DMS79 treated with DMSO at 0.1 percent for 48 hours (cell line): ENCODE measurements at regions not wholly inside any gene's neighbourhood (a gene's known extent, or its start where the extent isn't known, plus 50 kb on each side); places are given as distances from the start of the nearest gene placed in this dataset.

Experiments
- DNase-seq: peaks from one replicate; lab custom pipeline; 2025; lab: John Stamatoyannopoulos, UW

- no peak for DNase-seq
Observed at GRCh38 chr11:26777372-26777808, 55.5 kb upstream of the SLC5A12 start.

- no peak for DNase-seq
Observed at GRCh38 chr11:26778000-26778757, 56.3 kb upstream of the SLC5A12 start.

DNA sequence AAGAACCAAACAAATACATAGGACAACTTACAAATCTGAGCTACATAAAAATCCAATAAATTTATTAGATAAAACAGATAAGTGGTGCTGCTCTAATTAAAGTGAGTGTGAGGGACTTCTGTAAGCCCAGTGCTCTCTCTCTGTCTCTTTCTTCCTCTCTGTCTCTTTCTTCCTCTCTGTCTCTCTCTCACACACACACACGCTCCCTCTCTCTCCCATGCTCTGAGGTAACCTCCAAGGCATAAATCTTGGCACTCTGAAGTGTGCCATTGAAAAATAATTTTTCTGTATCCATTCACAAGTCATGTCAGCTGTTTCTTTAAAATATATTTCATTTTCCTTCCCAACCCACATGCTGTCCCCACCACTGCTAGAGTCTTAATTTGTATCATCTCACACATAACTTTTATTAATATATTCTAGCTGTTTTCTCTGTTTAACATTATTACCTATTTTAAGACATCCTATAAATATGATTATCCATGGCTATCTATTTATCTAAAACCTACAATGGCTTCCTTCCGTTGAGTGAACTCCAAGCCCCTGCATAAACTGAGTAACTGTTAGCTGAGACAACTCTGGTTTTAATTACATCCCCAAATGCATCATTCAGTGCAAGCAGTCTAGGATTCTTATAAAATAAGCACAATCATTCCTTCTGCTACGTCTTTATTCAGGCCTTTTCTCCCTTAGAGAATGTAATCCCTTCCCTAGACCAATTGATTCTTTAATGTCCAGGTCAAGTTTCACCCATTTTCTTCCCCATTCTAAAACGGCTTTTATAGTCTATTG is 57.4 kb upstream of the SLC5A12 start:
- no peak for DNase-seq

- no peak for DNase-seq
Observed at GRCh38 chr11:26780376-26781085, 58.7 kb upstream of the SLC5A12 start.

- DNase-seq = no peak
Observed at GRCh38 chr11:26782220-26782965, 60.5 kb upstream of the SLC5A12 start.

- DNase-seq = no peak
Observed at GRCh38 chr11:26783997-26784396, 62.1 kb upstream of the SLC5A12 start.

- no peak for DNase-seq
Observed at GRCh38 chr11:26790738-26791137, 68.9 kb upstream of the SLC5A12 start.

- no peak for DNase-seq
Observed at GRCh38 chr11:26792941-26793340, 71.1 kb upstream of the SLC5A12 start.

GRCh38 chr11:26793487-26793886 is 71.6 kb upstream of the SLC5A12 start:
- DNase-seq = no peak

- no peak for DNase-seq
Observed at GRCh38 chr11:26801601-26802000, 79.7 kb upstream of the SLC5A12 start.

DNA sequence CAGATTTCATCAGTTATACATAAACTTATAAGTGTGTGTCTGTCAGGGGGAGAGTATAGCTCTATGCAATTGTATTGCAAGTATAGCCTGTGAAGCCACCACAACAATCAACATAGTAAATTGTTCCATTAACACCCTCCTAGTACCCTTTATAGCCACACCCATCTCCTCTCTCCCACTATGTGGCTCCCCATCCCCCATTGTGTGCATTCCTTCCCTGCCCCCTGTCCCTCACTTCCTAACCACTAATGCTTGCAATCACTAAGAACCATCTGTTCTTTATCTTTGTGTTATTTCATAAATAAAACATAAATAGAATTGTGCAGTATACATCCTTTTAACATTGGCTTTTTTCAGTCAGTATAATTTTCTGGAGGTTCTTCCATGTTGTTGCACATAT is 83.1 kb upstream of the SLC5A12 start:
- DNase-seq = no peak

GRCh38 chr11:26806219-26806618 is 84.4 kb upstream of the SLC5A12 start:
- DNase-seq = no peak

DNA sequence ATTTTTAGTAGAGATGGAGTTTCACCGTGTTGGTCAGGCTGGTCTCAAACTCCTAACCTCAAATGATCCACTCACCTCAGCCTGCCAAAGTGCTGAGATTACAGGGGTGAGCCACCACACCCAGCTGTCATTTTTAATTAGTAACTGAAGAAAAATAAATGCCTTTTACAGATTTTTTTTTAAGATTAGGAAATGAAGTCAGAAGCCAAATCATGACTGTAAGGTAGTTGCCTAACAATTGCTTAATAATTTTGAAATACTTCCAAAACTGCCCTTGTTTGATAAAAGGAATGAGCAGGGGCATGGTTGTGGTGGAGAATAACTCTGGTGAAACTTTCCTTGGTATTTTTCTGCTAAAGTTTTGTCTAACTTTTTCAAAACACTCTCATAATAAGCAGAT is 98.9 kb upstream of the SLC5A12 start:
- DNase-seq = no peak

GRCh38 chr11:26823963-26824362 is 102.1 kb upstream of the SLC5A12 start:
- no peak for DNase-seq

DNA sequence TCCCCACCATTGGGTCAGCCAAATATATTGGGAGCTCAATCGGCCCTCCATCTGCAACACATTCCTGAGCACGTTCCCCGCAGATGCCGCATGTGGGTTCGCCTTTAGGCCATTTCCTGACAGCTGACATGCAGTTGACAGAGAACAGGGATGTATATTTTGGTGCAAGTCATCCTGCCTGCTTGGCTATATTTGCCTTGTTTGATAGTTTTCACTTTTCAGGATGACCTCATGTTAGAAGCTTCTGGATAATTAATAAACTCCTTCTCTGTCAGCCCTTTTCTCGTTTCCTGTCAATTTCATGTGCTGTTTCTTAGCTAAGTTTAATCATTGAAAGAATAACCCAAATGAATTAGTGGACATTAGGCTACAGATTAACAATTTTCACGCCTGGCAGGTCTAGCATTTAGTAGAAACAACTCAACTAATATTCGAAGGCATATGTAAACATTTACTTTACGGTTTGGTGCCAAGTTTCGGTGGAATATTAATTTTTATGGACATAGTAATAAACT is 105.8 kb upstream of the SLC5A12 start:
- DNase-seq = no peak

- no peak for DNase-seq
Observed at GRCh38 chr11:26828288-26828687, 106.4 kb upstream of the SLC5A12 start.

- no peak for DNase-seq
Observed at GRCh38 chr11:26830218-26830617, 108.4 kb upstream of the SLC5A12 start.

DNA sequence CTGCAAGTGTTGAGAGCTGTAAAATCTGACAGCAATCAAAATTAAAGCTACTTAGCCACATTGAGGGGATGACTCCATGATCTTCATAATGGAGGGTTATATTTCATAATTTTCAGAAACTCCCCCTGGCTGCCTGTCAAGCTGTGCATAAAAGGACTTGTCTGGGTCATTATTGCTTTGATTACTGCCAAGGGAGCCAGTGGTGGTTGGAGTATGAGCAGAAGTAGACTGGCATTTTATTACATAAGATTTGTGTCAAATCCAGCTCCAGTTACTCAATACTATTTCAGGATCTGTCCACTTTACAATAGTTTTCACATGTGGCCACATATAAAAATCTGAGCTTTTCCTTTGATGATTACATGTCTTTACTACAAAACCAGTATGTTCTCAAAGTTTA is 108.9 kb upstream of the SLC5A12 start:
- DNase-seq = no peak

DNA sequence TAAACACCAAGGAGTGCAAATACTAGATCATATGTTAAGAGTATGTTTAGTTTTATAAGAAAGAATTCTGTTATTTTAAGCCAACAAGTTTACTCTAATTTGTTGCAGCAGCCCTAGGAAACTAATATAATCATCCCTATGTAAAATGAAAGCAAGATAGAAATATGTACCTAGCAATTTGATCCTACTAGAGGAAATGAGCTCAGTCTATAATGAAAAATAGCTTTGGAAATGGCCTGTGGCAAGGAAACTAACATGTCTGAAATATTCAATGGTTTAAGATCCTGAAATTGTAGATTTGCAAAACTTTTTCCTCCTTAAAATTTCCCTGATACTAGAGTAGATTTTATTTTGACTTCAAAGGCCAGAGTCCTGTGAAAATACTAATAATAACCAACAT is 112.7 kb upstream of the SLC5A12 start:
- no peak for DNase-seq

GRCh38 chr11:26835611-26836010 is 113.8 kb upstream of the SLC5A12 start:
- DNase-seq = no peak

- no peak for DNase-seq
Observed at GRCh38 chr11:26837154-26837553, 115.3 kb upstream of the SLC5A12 start.
